IMR-90 (cell line): ENCODE measurements at regions not wholly inside any gene's neighbourhood (a gene's known extent, or its start where the extent isn't known, plus 50 kb on each side); places are given as distances from the start of the nearest gene placed in this dataset.

ENCODE experiments used
- MXI1 ChIP-seq: IDR thresholded peaks from 2 replicates; pipeline ENCODE4 v1.6.1; 2012; ENCODE audit warnings: low read depth, mild to moderate bottlenecking, low read length, moderate library complexity, borderline replicate concordance
- NFE2L2 ChIP-seq: fragments of 150-350 bp; IDR thresholded peaks from 2 replicates; pipeline ENCODE4 v1.6.1; 2016; ENCODE audit warnings: low read depth, mild to moderate bottlenecking, low read length
- POLR2A ChIP-seq: IDR thresholded peaks from 2 replicates; pipeline ENCODE4 v1.6.1; 2012; ENCODE audit warnings: mild to moderate bottlenecking, low read depth, low read length
- RAD21 ChIP-seq: IDR thresholded peaks from 2 replicates; pipeline ENCODE4 v1.6.1; 2012; ENCODE audit warnings: low read length, improper control_type of control experiment
- RCOR1 ChIP-seq: IDR thresholded peaks from 2 replicates; pipeline ENCODE4 v1.6.1; 2012; ENCODE audit warnings: mild to moderate bottlenecking, low read length, improper control_type of control experiment; ENCODE audit not compliant: insufficient replicate concordance
- RFX5 ChIP-seq: IDR thresholded peaks from 2 replicates; pipeline ENCODE4 v1.8.0; 2012; ENCODE audit warnings: low read depth, mild to moderate bottlenecking, low read length, moderate library complexity
- TF ChIP-seq, protein P1 (sequence below): conservative IDR thresholded peaks from 2 replicates; pipeline ENCODE4 v1.5.1; 2012; ENCODE audit warnings: mild to moderate bottlenecking, low read depth, low read length, improper control_type of control experiment

DNA sequence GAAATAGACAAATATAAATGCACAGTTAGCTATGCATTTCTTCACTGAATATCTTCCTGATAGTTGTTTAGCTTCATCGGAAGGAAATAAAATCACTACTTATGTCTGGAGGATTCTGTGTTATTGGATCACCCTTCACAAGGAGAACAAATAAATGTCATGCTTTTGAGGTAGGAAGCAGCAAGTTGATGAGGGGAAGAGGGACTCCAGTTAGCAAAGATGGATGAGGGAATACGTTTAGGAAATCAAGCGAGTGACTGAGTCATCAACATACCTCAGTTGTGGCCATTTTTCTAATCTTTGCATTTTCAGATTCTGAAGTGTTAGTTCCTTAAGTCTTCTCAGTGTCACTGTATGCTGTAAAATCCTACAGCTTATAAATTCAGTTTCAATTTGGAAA lies 456.2 kb downstream of the EPHA4 start:
- TF ChIP-seq NFE2L2, result no peak
- TF ChIP-seq, protein P1, sequence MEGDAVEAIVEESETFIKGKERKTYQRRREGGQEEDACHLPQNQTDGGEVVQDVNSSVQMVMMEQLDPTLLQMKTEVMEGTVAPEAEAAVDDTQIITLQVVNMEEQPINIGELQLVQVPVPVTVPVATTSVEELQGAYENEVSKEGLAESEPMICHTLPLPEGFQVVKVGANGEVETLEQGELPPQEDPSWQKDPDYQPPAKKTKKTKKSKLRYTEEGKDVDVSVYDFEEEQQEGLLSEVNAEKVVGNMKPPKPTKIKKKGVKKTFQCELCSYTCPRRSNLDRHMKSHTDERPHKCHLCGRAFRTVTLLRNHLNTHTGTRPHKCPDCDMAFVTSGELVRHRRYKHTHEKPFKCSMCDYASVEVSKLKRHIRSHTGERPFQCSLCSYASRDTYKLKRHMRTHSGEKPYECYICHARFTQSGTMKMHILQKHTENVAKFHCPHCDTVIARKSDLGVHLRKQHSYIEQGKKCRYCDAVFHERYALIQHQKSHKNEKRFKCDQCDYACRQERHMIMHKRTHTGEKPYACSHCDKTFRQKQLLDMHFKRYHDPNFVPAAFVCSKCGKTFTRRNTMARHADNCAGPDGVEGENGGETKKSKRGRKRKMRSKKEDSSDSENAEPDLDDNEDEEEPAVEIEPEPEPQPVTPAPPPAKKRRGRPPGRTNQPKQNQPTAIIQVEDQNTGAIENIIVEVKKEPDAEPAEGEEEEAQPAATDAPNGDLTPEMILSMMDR, result no peak
- no peak for TF ChIP-seq RFX5
- no peak for TF ChIP-seq RAD21
- TF ChIP-seq POLR2A, result no peak
- TF ChIP-seq RCOR1, result no peak
- no peak for TF ChIP-seq MXI1
